Activated CD4-positive, alpha-beta T cell treated with anti-CD3 and anti-CD28 coated beads, Interleukin-2, Interleukin-6, amounts not matched to agents 100 ng/mL and 50 ng/mL, durations not matched to agents 16 hours and 8 hours (primary cell): ENCODE measurements at regions not wholly inside any gene's neighbourhood (a gene's known extent, or its start where the extent isn't known, plus 50 kb on each side); places are given as distances from the start of the nearest gene placed in this dataset.

Experiments
- DNase-seq: peaks from one replicate; pipeline ENCODE4 v3.0.0-alpha.2; 2020

GRCh38 chr9:91073049-91073810, 271.6 kb downstream of the SYK start:
- no peak for DNase-seq

- no peak for DNase-seq
Observed at GRCh38 chr9:91073811-91074771, 272.5 kb downstream of the SYK start.

- no peak for DNase-seq
Observed at GRCh38 chr9:91074866-91075265, 273.2 kb downstream of the SYK start.

GRCh38 chr9:91075279-91075678, 273.7 kb downstream of the SYK start:
- DNase-seq = no peak

- DNase-seq = no peak
Observed at GRCh38 chr9:91077624-91078368, 276.2 kb downstream of the SYK start.

- no peak for DNase-seq
Observed at GRCh38 chr9:91078369-91078695, 276.7 kb downstream of the SYK start.

- DNase-seq = no peak
Observed at GRCh38 chr9:91082731-91083130, 279.0 kb downstream of the AUH start.

- no peak for DNase-seq
Observed at GRCh38 chr9:91084896-91085516, 276.7 kb downstream of the AUH start.

GRCh38 chr9:91085517-91086291, 276.0 kb downstream of the AUH start:
- peak; percentile 13 for DNase-seq

GRCh38 chr9:91086657-91087461, 274.9 kb downstream of the AUH start:
- DNase-seq = no peak

GRCh38 chr9:91087462-91087759, 274.3 kb downstream of the AUH start:
- no peak for DNase-seq

GRCh38 chr9:91089405-91090129, 272.2 kb downstream of the AUH start:
- DNase-seq = peak; percentile 46

- DNase-seq = no peak
Observed at GRCh38 chr9:91090130-91090410, 271.6 kb downstream of the AUH start.

GRCh38 chr9:91092214-91092613, 269.5 kb downstream of the AUH start:
- no peak for DNase-seq

- DNase-seq = peak; percentile 52
Observed at GRCh38 chr9:91094324-91095088, 267.2 kb downstream of the AUH start.

- no peak for DNase-seq
Observed at GRCh38 chr9:91098203-91098850, 263.4 kb downstream of the AUH start.

GRCh38 chr9:91099436-91099835, 262.3 kb downstream of the AUH start:
- no peak for DNase-seq

GRCh38 chr9:91100878-91101450, 260.8 kb downstream of the AUH start:
- DNase-seq = peak; percentile 25

- DNase-seq = peak; percentile 88
Observed at GRCh38 chr9:91101611-91102168, 260.0 kb downstream of the AUH start.
